HepG2 (cell line): ENCODE measurements at regions not wholly inside any gene's neighbourhood (a gene's known extent, or its start where the extent isn't known, plus 50 kb on each side); places are given as distances from the start of the nearest gene placed in this dataset.
A peak's percentile ranks its signal among the peaks of the same experiment; 100 is the strongest.

ENCODE experiments used
- AHDC1 ChIP-seq: sonication (generic); formaldehyde crosslinking; IDR thresholded peaks from 2 replicates; pipeline ENCODE4 v1.5.1; 2020; ENCODE audit warnings: mild to moderate bottlenecking, missing genetic modification reagents, borderline replicate concordance
- ATM ChIP-seq: fragments of 450-650 bp; IDR thresholded peaks from 2 replicates; pipeline ENCODE4 v1.7.1; 2017; ENCODE audit warnings: mild to moderate bottlenecking, borderline replicate concordance
- CENPT ChIP-seq: sonication (generic); formaldehyde crosslinking; IDR thresholded peaks from 2 replicates; pipeline ENCODE4 v1.8.0; 2022; ENCODE audit warnings: low read depth, mild to moderate bottlenecking, moderate library complexity, missing genetic modification reagents
- CREB1 ChIP-seq, 2 experiments: fragments of 450-650 bp in 1 of 2; IDR thresholded peaks; 2 replicates each; pipeline ENCODE4 v1.6.1; 2016 to 2017; ENCODE audit warnings: control low read depth in 1 of 2, mild to moderate bottlenecking in 1 of 2, missing compliant biosample characterization in 1 of 2, missing genetic modification characterization in 1 of 2
- GLI4 ChIP-seq: sonication (generic); formaldehyde crosslinking; IDR thresholded peaks from 2 replicates; pipeline ENCODE4 v1.5.1; 2020; ENCODE audit warnings: missing genetic modification reagents, mild to moderate bottlenecking, moderate library complexity, borderline replicate concordance
- HCFC1 ChIP-seq: fragments of 150-350 bp; IDR thresholded peaks from 2 replicates; pipeline ENCODE4 v1.6.1; 2014; ENCODE audit warnings: low read depth, low read length
- HNF4A ChIP-seq: sonication (generic); formaldehyde crosslinking; IDR thresholded peaks from 2 replicates; pipeline ENCODE4 v1.4.0; 2020; ENCODE audit warnings: missing genetic modification reagents
- JUN ChIP-seq: sonication (generic); formaldehyde crosslinking; IDR thresholded peaks from 2 replicates; pipeline ENCODE4 v1.4.0; 2020; ENCODE audit warnings: mild to moderate bottlenecking, missing genetic modification reagents
- NFIC ChIP-seq: IDR thresholded peaks from 2 replicates; pipeline ENCODE4 v1.6.1; 2012; ENCODE audit warnings: mild to moderate bottlenecking, low read length, inconsistent platforms
- REPIN1 ChIP-seq: sonication (generic); formaldehyde crosslinking; IDR thresholded peaks from 2 replicates; pipeline ENCODE4 v1.8.0; 2022; ENCODE audit warnings: missing genetic modification reagents, low read depth, mild to moderate bottlenecking, borderline replicate concordance
- RFXANK ChIP-seq: IDR thresholded peaks from 2 replicates; pipeline ENCODE4 v1.6.1; 2016
- SOX6 ChIP-seq, 2 experiments: fragments of 450-650 bp in 1 of 2; sonication (generic) in 1 of 2; formaldehyde crosslinking in 1 of 2; IDR thresholded peaks; 2 replicates each; pipeline versions ENCODE4 v1.4.0 to v1.6.1; 2017 to 2020; ENCODE audit warnings: antibody characterized with exemption in 1 of 2, mild to moderate bottlenecking in 1 of 2, missing genetic modification reagents in 1 of 2
- TCF7 ChIP-seq: sonication (generic); IDR thresholded peaks from 2 replicates; pipeline ENCODE4 v1.6.1; 2016; ENCODE audit warnings: antibody characterized with exemption, low read depth
- ZNF234 ChIP-seq: sonication (generic); formaldehyde crosslinking; conservative IDR thresholded peaks from 2 replicates; pipeline ENCODE4 v1.5.1; 2020; ENCODE audit warnings: mild to moderate bottlenecking, missing genetic modification reagents
- ZNF292 ChIP-seq: sonication (generic); formaldehyde crosslinking; IDR thresholded peaks from 2 replicates; pipeline ENCODE4 v1.8.1; 2022; ENCODE audit warnings: mild to moderate bottlenecking, low read depth, missing genetic modification reagents, borderline replicate concordance
- ZNF572 ChIP-seq: sonication (generic); formaldehyde crosslinking; IDR thresholded peaks from 2 replicates; pipeline ENCODE4 v1.5.1; 2020; ENCODE audit warnings: mild to moderate bottlenecking, missing genetic modification reagents
- ZNF644 ChIP-seq: IDR thresholded peaks from 2 replicates; pipeline ENCODE4 v1.6.1; 2016; ENCODE audit warnings: low read depth
- ZNF709 ChIP-seq: sonication (generic); formaldehyde crosslinking; IDR thresholded peaks from 2 replicates; pipeline ENCODE4 v1.5.0; 2020; ENCODE audit warnings: mild to moderate bottlenecking, missing genetic modification reagents
- ZNF749 ChIP-seq: sonication (generic); formaldehyde crosslinking; IDR thresholded peaks from 2 replicates; pipeline ENCODE4 v1.8.0; 2022; ENCODE audit warnings: mild to moderate bottlenecking, missing genetic modification reagents, moderate library complexity, borderline replicate concordance
- ZSCAN29 ChIP-seq: sonication (generic); formaldehyde crosslinking; conservative IDR thresholded peaks from 2 replicates; pipeline ENCODE4 v1.4.0; 2020; ENCODE audit warnings: mild to moderate bottlenecking, missing genetic modification reagents
- TF ChIP-seq, protein P1 (sequence below): IDR thresholded peaks from 2 replicates; pipeline ENCODE4 v1.6.1; 2016; ENCODE audit warnings: low read depth
- TF ChIP-seq, protein P2 (sequence below), 2 experiments: sonication (generic) in 1 of 2; formaldehyde crosslinking in 1 of 2; IDR thresholded peaks; 2 replicates each; pipeline versions ENCODE4 v1.5.1 to v1.6.1; 2011 to 2020; ENCODE audit warnings: borderline replicate concordance in 1 of 2, low read depth in 1 of 2, low read length in 1 of 2, mild to moderate bottlenecking in 1 of 2, missing genetic modification reagents in 1 of 2, moderate library complexity in 1 of 2

DNA sequence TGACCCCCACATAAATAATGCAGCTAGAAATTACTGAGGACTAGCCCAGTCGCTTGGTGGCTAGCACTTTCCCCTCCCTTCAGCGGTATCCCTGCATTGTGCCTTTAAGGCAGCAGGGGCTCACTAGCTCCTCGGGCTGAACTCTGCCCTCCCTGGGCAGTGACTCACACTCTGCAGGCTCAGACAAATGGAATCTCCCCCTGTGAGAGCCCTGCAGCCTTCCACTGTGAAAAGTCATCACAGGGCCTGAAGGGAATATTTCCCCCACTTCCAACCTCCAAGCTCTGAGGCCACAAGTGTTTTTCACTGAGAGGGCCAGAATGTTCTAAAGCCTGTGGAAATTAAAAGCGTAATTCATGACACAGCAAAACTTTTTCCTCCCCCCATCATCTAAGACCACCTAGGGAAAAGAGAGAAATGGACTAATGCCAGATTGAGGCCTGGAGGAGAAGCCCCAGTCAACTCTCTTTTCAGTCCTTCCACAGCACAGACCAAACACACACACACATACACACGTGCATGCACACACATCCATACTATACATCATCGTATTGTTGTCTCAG, 93.6 kb upstream of the COL1A2 start (continued):
- no peak for TF ChIP-seq HCFC1
- no peak for TF ChIP-seq GLI4 (CRISPR knock-in tag)
- TF ChIP-seq, protein P1, sequence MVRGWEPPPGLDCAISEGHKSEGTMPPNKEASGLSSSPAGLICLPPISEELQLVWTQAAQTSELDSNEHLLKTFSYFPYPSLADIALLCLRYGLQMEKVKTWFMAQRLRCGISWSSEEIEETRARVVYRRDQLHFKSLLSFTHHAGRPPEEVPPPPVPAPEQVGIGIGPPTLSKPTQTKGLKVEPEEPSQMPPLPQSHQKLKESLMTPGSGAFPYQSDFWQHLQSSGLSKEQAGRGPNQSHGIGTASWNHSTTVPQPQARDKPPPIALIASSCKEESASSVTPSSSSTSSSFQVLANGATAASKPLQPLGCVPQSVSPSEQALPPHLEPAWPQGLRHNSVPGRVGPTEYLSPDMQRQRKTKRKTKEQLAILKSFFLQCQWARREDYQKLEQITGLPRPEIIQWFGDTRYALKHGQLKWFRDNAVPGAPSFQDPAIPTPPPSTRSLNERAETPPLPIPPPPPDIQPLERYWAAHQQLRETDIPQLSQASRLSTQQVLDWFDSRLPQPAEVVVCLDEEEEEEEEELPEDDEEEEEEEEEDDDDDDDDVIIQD: peak; percentile 52; the same call in 1 of the 2 replicates
- no peak for TF ChIP-seq ZNF709 (CRISPR knock-in tag)
- TF ChIP-seq NFIC: no peak
- 0 out of 2 replicates have a peak, but pooled peaks have one; percentile 54 for TF ChIP-seq ZNF644
- no peak for TF ChIP-seq ZNF234
- no peak for TF ChIP-seq CENPT
- TF ChIP-seq REPIN1 (CRISPR knock-in tag): no peak
- TF ChIP-seq JUN (CRISPR knock-in tag): peak; percentile 63; the same call in 1 of the 2 replicates
- TF ChIP-seq SOX6 (IDR thresholded peaks at IDR 0.05): no peak
- no peak for TF ChIP-seq SOX6 (CRISPR knock-in tag; IDR thresholded peaks at IDR 0.05)
- no peak for TF ChIP-seq RFXANK (CRISPR knock-in tag)
- TF ChIP-seq ATM: no peak
- TF ChIP-seq ZSCAN29: no peak
- TF ChIP-seq CREB1 (IDR thresholded peaks at IDR 0.05): no peak
- TF ChIP-seq CREB1 (CRISPR knock-in tag; IDR thresholded peaks at IDR 0.05): no peak
- TF ChIP-seq ZNF572 (CRISPR knock-in tag): no peak
- peak; percentile 86 for TF ChIP-seq HNF4A (CRISPR knock-in tag)
- TF ChIP-seq AHDC1 (CRISPR knock-in tag): peak; percentile 41; the same call in 1 of the 2 replicates
- no peak for TF ChIP-seq ZNF749 (CRISPR knock-in tag)
- TF ChIP-seq, protein P2, sequence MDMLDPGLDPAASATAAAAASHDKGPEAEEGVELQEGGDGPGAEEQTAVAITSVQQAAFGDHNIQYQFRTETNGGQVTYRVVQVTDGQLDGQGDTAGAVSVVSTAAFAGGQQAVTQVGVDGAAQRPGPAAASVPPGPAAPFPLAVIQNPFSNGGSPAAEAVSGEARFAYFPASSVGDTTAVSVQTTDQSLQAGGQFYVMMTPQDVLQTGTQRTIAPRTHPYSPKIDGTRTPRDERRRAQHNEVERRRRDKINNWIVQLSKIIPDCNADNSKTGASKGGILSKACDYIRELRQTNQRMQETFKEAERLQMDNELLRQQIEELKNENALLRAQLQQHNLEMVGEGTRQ (IDR thresholded peaks at IDR 0.05; ENCODE audit: low read depth, low read length): no peak
- TF ChIP-seq, protein P2 (CRISPR knock-in tag; IDR thresholded peaks at IDR 0.05; ENCODE audit: borderline replicate concordance): no peak
- TF ChIP-seq TCF7: no peak
- peak; percentile 63; the same call in 1 of the 2 replicates for TF ChIP-seq ZNF292
